ENCODE measurements at regions not wholly inside any gene's neighbourhood (a gene's known extent, or its start where the extent isn't known, plus 50 kb on each side); places are given as distances from the start of the nearest gene placed in this dataset.

- WGBS, 2 experiments (ENCODE audit: extremely low coverage in 2 of 2, insufficient read length in 1 of 2), result no CpG with 5 or more reads among the region's 4 CpGs
- Histone ChIP-seq H2BK20ac (ENCODE audit: low read depth, low read length) (no peak overlapping the region), H3K9ac (ENCODE audit: low read depth, low read length) (no peak overlapping the region), H3K36me3 (ENCODE audit: control insufficient read depth, insufficient read depth, low read length) (no peaks in the 10 kb centered on the region), H3K27me3 (ENCODE audit: control insufficient read depth, insufficient read depth, low read length) (peaks cover 46% of the 10 kb centered on the region), H4K8ac (ENCODE audit: low read depth in 2 of 2, low read length in 2 of 2) (no peak overlapping the region), H3K18ac (ENCODE audit: low read depth, low read length) (no peak overlapping the region), H3K14ac (replicated peaks; ENCODE audit: low read depth, low read length) (no peak overlapping the region), H3K23ac (ENCODE audit: low read depth, low read length) (no peak overlapping the region), H4K91ac (ENCODE audit: insufficient read depth, low read depth, low read length) (no peak overlapping the region), H2BK15ac (ENCODE audit: low read depth, low read length) (no peak overlapping the region), H2BK5ac (ENCODE audit: low read depth, low read length, poor library complexity, severe bottlenecking) (no peak overlapping the region), H3K79me1 (ENCODE audit: low read depth in 1 of 2, low read length in 2 of 2) (no peaks in the 10 kb centered on the region), H3K9me3 (ENCODE audit: control insufficient read depth, insufficient read depth, low read length) (no peaks in the 10 kb centered on the region), H4K20me1 (ENCODE audit: insufficient read depth, low read length) (no peaks in the 10 kb centered on the region), H3K4ac (ENCODE audit: low read depth, low read length) (no peak overlapping the region), H4K5ac (ENCODE audit: low read depth, low read length) (no peak overlapping the region), H3K4me2 (ENCODE audit: low read depth, low read length) (no peak overlapping the region), H3K9me1 (ENCODE audit: insufficient read depth, low read length) (no peaks in the 10 kb centered on the region), H2BK120ac (ENCODE audit: low read depth, low read length) (no peak overlapping the region), H3K27ac (ENCODE audit: insufficient read depth, low read length) (no peak overlapping the region), H2AK9ac (replicated peaks; ENCODE audit: low read depth, low read length, poor library complexity) (no peak overlapping the region), H3K56ac (ENCODE audit: extremely low read depth, insufficient read depth, low read length) (no peak overlapping the region), H3K4me3 (ENCODE audit: insufficient read depth, low read depth, low read length) (no peak overlapping the region), H2AFZ (replicated peaks; ENCODE audit: low read length, poor library complexity) (no peak overlapping the region), H2AK5ac (ENCODE audit: low read depth, low read length) (no peak overlapping the region), H3K4me1 (ENCODE audit: control insufficient read depth, insufficient read depth, low read length) (no peaks in the 10 kb centered on the region)
- intact Hi-C loops (cut with micrococcal nuclease) (no loop called here), in situ Hi-C loops (cut with MboI; ENCODE audit: low sequenced_read_pairs) (no loop called here), dilution Hi-C loops (cut with HindIII; ENCODE audit: low sequenced_read_pairs, unreplicated experiment) (no loop called here)
- TF ChIP-seq RAD21 (IDR thresholded peaks at IDR 0.05; ENCODE audit: low read length) (no peak), RCOR1 (IDR thresholded peaks at IDR 0.05; ENCODE audit: insufficient replicate concordance, low read length) (no peak), SMC3 (IDR thresholded peaks at IDR 0.05; ENCODE audit: low read depth, low read length) (no peak), MXI1 (IDR thresholded peaks at IDR 0.05; ENCODE audit: borderline replicate concordance, low read depth, low read length) (no peak), NFE2L2 (IDR thresholded peaks at IDR 0.05; ENCODE audit: low read depth, low read length) (no peak), MAFK (IDR thresholded peaks at IDR 0.05; ENCODE audit: low read depth, low read length) (no peak), CHD1 (IDR thresholded peaks at IDR 0.05; ENCODE audit: low read depth, low read length) (no peak), POLR2A (IDR thresholded peaks at IDR 0.05; ENCODE audit: low read depth, low read length) (no peak), CTCF (conservative IDR thresholded peaks at IDR 0.05; ENCODE audit: low read depth, low read length) (no peak), CEBPB (IDR thresholded peaks at IDR 0.05; ENCODE audit: low read depth, low read length) (no peak), MAZ (IDR thresholded peaks at IDR 0.05; ENCODE audit: borderline replicate concordance, low read depth, low read length) (no peak), RFX5 (IDR thresholded peaks at IDR 0.05; ENCODE audit: low read depth, low read length) (no peak), FOS (IDR thresholded peaks at IDR 0.05; ENCODE audit: low read depth, low read length) (no peak), BHLHE40 (IDR thresholded peaks at IDR 0.05; ENCODE audit: low read depth, low read length) (no peak), ELK1 (IDR thresholded peaks at IDR 0.05; ENCODE audit: borderline replicate concordance, low read depth, low read length) (no peak), USF2 (IDR thresholded peaks at IDR 0.05; ENCODE audit: low read depth, low read length) (no peak)
- ChIA-PET POLR2A (ENCODE audit: unreplicated experiment) (no interaction called here), CTCF (no interaction called here)
- ATAC-seq (ENCODE audit: low read depth) (no peak), DNase-seq (no peak)
- no TSS peak for BruUV-seq (replicated peaks)
These were observed 308.5 kb upstream of the KCNN2 start for GRCh38 chr5:114053372-114053771.
